ENCODE measurements at regions not wholly inside any gene's neighbourhood (a gene's known extent, or its start where the extent isn't known, plus 50 kb on each side); places are given as distances from the start of the nearest gene placed in this dataset.
A peak's percentile ranks its signal among the peaks of the same experiment; 100 is the strongest.

- Histone ChIP-seq H3K23me2 (ENCODE audit: low read depth, low read length) (no peaks in the 10 kb centered on the region), H2BK5ac (ENCODE audit: low read depth, low read length) (no peak overlapping the region), H3K79me1 (ENCODE audit: low read depth, low read length) (no peaks in the 10 kb centered on the region), H3K56ac (replicated peaks; ENCODE audit: insufficient read length, low read depth, low read length) (no peak overlapping the region), H3K27ac (ENCODE audit: low read depth, low read length) (no peak overlapping the region), H2AK5ac (ENCODE audit: low read depth, low read length) (no peak overlapping the region), H2BK12ac (ENCODE audit: low read depth, low read length) (peak overlapping the region; percentile 29; the same call in 1 of the 2 replicates), H4K20me1 (replicated peaks in 1 of 2; ENCODE audit: control insufficient read depth in 1 of 2, insufficient read depth in 2 of 2, low read length in 2 of 2) (no peaks in the 10 kb centered on the region), H3K4me1 (replicated peaks in 1 of 4; ENCODE audit: control insufficient read depth in 3 of 4, insufficient read depth in 4 of 4, low read length in 3 of 4) (peaks cover 0 to 3% (median 0%) of the 10 kb centered on the region in 4 experiments; a peak in 2 of 7 replicates), H2BK120ac (replicated peaks; ENCODE audit: low read depth, low read length) (no peak overlapping the region), H4K91ac (replicated peaks; ENCODE audit: insufficient read length, low read length) (peak overlapping the region; percentile 44), H2BK20ac (ENCODE audit: low read length) (no peak overlapping the region), H3K79me2 (ENCODE audit: control insufficient read depth in 1 of 2, insufficient read depth in 2 of 2, low read length in 2 of 2) (no peaks in the 10 kb centered on the region), H4K5ac (ENCODE audit: insufficient read length, low read depth, low read length) (no peak overlapping the region), H4K8ac (ENCODE audit: extremely low read depth, insufficient read depth, low read length) (no peak overlapping the region), H3K9ac (replicated peaks in 1 of 4; ENCODE audit: extremely low read depth in 1 of 4, low read depth in 3 of 4, low read length in 3 of 4) (no peak overlapping the region), H2BK15ac (ENCODE audit: low read length) (no peak overlapping the region), H3K4me3 (ENCODE audit: extremely low read depth in 1 of 4, insufficient read depth in 2 of 4, low read depth in 3 of 4, low read length in 4 of 4) (no peak overlapping the region), H3K9me3 (ENCODE audit: insufficient read depth in 2 of 2, low read depth in 1 of 2, low read length in 1 of 2) (no peaks in the 10 kb centered on the region), H3K27me3 (replicated peaks in 1 of 4; ENCODE audit: control insufficient read depth in 3 of 4, extremely low read depth in 1 of 4, insufficient read depth in 3 of 4, low read length in 3 of 4) (no peaks in the 10 kb centered on the region), H3K14ac (ENCODE audit: insufficient read length) (no peak overlapping the region), H3K36me3 (ENCODE audit: control insufficient read depth in 2 of 4, insufficient read depth in 4 of 4, low read length in 3 of 4) (no peaks in the 10 kb centered on the region), H3K4ac (replicated peaks; ENCODE audit: insufficient read length, low read depth, low read length) (no peak overlapping the region), H2AFZ (ENCODE audit: low read length) (no peak overlapping the region; the same call in 1 of the 2 replicates), H3K18ac (ENCODE audit: extremely low read depth, low read length) (no peak overlapping the region), H3K23ac (ENCODE audit: insufficient read length) (no peak overlapping the region), H3K4me2 (ENCODE audit: insufficient read depth in 1 of 2, low read depth in 2 of 2, low read length in 2 of 2) (no peak overlapping the region)
- no peak for FAIRE-seq
- TF ChIP-seq JUND (IDR thresholded peaks at IDR 0.05; ENCODE audit: low read length) (no peak), BCL11A (IDR thresholded peaks at IDR 0.05; ENCODE audit: low read depth in 2 of 2, low read length in 2 of 2) (no peak), BACH1 (IDR thresholded peaks at IDR 0.05; ENCODE audit: low read length) (no peak), POU5F1 (IDR thresholded peaks at IDR 0.05; ENCODE audit: low read depth, low read length) (no peak), KDM5A (IDR thresholded peaks at IDR 0.05; ENCODE audit: low read length) (no peak), MAX (IDR thresholded peaks at IDR 0.05) (no peak), POLR2A (IDR thresholded peaks at IDR 0.05; ENCODE audit: control extremely low read depth in 1 of 2, low read depth in 2 of 2, low read length in 2 of 2) (no peak), TCF12 (IDR thresholded peaks at IDR 0.05; ENCODE audit: low read depth, low read length) (no peak), FOSL1 (IDR thresholded peaks at IDR 0.05; ENCODE audit: insufficient read depth, low read depth, low read length) (no peak), TAF7 (optimal IDR thresholded peaks at IDR 0.05; ENCODE audit: borderline replicate concordance, low read depth, low read length) (no peak), KDM1A (IDR thresholded peaks at IDR 0.05; ENCODE audit: borderline replicate concordance, low read length) (no peak), SIRT6 (IDR thresholded peaks at IDR 0.05; ENCODE audit: low read length) (no peak)
- 80% methylated on average over 4 of the region's 4 CpGs; no CpG with 5 or more reads in 1 of the 2 experiments for WGBS, 2 experiments (ENCODE audit: extremely low coverage in 1 of 2, insufficient coverage in 1 of 2, insufficient read length in 1 of 2, insufficient replicate concordance in 2 of 2, low coverage in 1 of 2, low lambda C conversion rate in 2 of 2, missing lambda C conversion rate in 1 of 2)
- DNase-seq (ENCODE audit: low read depth in 1 of 2, low spot score in 2 of 2) = no peak
- CTCF ChIA-PET (ENCODE audit: partially characterized antibody) = interaction anchor here (1.7 kb wide), 1 partner anchor 19 kb away, joined by 4 read pairs; no protein-coding TSS in a partner anchor
- POLR2A ChIA-PET (ENCODE audit: partially characterized antibody) = no interaction called here
Measured at GRCh38 chr3:174336784-174337183, 522.4 kb upstream of the NAALADL2 start.
